ENCODE measurements at regions not wholly inside any gene's neighbourhood (a gene's known extent, or its start where the extent isn't known, plus 50 kb on each side); places are given as distances from the start of the nearest gene placed in this dataset.

- DNase-seq (ENCODE audit: low spot score), result no peak
- peaks cover 48% of the 10 kb centered on the region for H3K4me1 Mint-ChIP-seq (ENCODE audit: low read depth)
- H3K27ac Mint-ChIP-seq (ENCODE audit: unreplicated experiment), result no peak overlapping the region
- H3K9me3 Mint-ChIP-seq (ENCODE audit: low read depth), result peaks cover 11% of the 10 kb centered on the region
- peaks cover 6% of the 10 kb centered on the region for H3K36me3 Mint-ChIP-seq (ENCODE audit: low read depth)
- H3K27me3 Mint-ChIP-seq (ENCODE audit: low read depth), result no peaks in the 10 kb centered on the region
- TF ChIP-seq CTCF (IDR thresholded peaks at IDR 0.05), result no peak
- H3K4me3 Mint-ChIP-seq (ENCODE audit: unreplicated experiment), result no peak overlapping the region
Observed at GRCh38 chr9:130785053-130785452, 50.0 kb upstream of the ABL1 start.

Data from chondrocyte (in vitro differentiated cells).